ENCODE measurements at regions not wholly inside any gene's neighbourhood (a gene's known extent, or its start where the extent isn't known, plus 50 kb on each side); places are given as distances from the start of the nearest gene placed in this dataset.

DNA sequence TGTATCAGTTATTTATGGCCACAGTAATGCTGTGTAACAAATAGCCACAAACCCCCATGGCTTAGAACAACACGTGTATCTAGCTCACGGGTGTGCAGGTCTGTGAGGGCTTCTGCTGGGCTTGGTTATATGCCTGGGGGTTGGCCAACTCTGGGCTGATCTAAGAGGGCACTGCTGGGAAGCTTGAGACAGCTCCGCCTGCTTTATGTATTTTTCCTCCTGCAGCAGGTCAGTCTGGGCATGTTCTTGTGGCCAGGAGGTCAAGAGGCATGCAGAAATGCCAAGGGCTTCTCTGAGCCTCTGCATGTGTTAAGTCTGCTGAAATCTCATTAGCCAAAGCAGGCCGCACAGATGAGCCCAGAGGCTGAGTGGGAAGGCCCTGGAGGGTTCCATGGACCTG, 105.8 kb downstream of the ZNF664 start:
- TF ChIP-seq, protein P1, sequence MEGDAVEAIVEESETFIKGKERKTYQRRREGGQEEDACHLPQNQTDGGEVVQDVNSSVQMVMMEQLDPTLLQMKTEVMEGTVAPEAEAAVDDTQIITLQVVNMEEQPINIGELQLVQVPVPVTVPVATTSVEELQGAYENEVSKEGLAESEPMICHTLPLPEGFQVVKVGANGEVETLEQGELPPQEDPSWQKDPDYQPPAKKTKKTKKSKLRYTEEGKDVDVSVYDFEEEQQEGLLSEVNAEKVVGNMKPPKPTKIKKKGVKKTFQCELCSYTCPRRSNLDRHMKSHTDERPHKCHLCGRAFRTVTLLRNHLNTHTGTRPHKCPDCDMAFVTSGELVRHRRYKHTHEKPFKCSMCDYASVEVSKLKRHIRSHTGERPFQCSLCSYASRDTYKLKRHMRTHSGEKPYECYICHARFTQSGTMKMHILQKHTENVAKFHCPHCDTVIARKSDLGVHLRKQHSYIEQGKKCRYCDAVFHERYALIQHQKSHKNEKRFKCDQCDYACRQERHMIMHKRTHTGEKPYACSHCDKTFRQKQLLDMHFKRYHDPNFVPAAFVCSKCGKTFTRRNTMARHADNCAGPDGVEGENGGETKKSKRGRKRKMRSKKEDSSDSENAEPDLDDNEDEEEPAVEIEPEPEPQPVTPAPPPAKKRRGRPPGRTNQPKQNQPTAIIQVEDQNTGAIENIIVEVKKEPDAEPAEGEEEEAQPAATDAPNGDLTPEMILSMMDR (IDR thresholded peaks at IDR 0.05; ENCODE audit: low read length), result no peak
- no peak for TF ChIP-seq EZH2 (IDR thresholded peaks at IDR 0.05; ENCODE audit: borderline replicate concordance, low read length)
